CD4-positive, alpha-beta T cell treated with Interleukin-10 for 1 hour (primary cell): ENCODE measurements at regions not wholly inside any gene's neighbourhood (a gene's known extent, or its start where the extent isn't known, plus 50 kb on each side); places are given as distances from the start of the nearest gene placed in this dataset.
"Not testable (repeated sequence)": the region's sequence is repeated elsewhere in the genome, so short reads cannot be mapped to it uniquely, and the experiment has no call there.

Experiments used
- DNase-seq: peaks from one replicate; pipeline ENCODE4 v3.0.0-alpha.2; 2020

DNA sequence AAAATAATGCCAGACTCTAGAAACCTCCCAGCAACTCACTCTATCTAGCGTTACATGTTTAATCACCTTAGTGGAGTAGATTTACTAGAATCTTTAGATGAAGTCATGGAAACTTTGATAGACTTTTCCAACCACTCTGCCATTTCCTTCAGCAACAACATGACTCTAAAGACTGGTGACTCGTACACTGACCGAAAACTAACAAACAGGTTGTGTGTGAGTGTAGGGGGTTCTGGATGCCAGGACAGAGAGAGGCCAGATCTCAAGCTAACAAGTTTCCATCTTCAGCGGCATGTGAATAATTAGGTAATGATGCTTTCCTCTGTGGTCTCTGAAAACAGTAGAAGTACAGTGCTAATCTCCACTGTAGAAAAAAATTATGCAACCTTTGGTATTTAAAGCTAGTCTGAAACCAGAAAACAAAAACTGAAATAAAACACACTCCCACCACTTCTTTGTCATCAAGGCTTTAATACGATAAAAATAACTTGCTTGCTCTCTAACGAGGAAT, 286.4 kb downstream of the PRDM5 start:
- DNase-seq = no peak

- DNase-seq = no peak
Observed at GRCh38 chr4:120633810-120634209, 288.7 kb downstream of the PRDM5 start.

GRCh38 chr4:120630427-120630826, 292.1 kb downstream of the PRDM5 start:
- DNase-seq = no peak

GRCh38 chr4:120629546-120630108, 292.9 kb downstream of the PRDM5 start:
- DNase-seq = no peak

DNA sequence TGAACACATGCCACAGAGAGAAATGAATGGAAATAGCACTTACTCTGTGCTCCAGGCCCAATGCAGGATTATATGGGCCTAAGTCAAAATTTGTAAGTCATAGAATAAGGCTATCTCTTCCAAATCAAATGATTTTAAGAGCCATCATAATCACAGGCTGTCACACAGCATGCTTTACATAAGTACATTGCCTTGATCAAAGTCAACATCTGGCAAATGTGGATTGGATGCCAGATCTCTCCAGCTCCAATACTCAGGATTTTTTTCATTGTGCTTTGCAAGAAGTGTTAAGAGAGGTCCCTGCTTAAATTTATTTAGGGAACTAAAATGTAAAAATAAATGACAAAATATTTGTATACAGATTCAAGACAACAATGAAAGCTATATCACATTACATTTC, 299.9 kb downstream of the PRDM5 start:
- no peak for DNase-seq

GRCh38 chr4:120617171-120617570, 305.4 kb downstream of the PRDM5 start:
- no peak for DNase-seq

DNA sequence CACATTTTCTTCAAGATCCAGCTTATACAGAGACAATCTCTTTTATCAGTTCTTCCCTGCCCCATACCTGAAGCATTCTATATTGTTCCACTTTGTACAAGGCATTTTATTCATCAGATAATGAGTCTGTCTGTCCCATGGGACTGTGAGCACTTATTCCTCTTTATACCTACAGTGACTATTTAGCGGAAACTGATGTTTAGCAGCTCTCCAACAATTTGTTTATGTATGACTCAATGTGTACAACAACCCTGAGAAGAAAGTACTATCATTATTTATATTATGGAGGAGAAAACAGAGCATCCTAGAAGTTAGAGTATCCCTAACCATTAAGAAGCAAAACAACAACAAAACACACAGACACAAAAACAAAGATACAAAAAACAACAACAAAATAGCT, 306.5 kb downstream of the PRDM5 start:
- no peak for DNase-seq

DNA sequence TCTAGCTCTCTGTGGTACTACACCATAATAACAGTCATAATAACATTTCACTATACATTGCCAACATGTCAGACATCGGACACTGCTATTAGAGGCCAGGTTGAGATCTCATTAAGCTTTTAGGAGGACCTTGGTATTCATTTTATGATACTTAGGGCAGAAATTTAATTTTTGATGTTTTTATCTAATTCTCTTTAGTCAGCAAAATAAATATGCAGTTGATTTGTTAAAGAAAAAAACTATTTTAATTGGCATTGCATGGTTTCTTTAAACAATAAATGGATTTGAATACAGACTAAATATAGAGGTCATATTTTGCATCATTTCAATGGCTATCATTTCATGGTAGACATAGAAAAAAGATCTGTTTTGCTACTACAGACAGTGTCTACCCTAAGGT, 308.7 kb downstream of the PRDM5 start:
- DNase-seq = no peak

- no peak for DNase-seq
Observed at GRCh38 chr4:120611092-120611491, 311.4 kb downstream of the PRDM5 start.

DNA sequence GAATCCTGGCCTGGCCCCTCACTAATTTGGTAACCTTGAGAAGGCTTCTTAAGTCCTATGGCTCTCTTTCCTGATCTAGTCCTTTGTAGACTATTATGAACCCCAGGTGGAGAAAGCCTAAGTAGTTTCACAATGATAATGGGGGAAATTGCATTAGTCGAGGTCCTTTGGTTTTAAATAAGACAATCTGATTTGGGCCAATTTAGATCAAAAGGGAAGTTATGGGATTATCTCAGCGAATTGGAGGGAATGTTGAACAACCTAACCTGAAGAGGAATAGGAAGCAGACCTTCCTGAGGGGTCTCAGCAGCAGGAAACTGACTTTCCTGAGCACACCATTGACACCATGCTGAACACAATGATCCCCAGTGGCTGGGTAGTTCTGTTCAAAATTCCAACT, 331.5 kb downstream of the PRDM5 start:
- no peak for DNase-seq

GRCh38 chr4:120589787-120590186, 332.7 kb downstream of the PRDM5 start:
- no peak for DNase-seq

GRCh38 chr4:120568731-120569130, 353.8 kb downstream of the PRDM5 start:
- no peak for DNase-seq

- DNase-seq = no peak
Observed at GRCh38 chr4:120561648-120562047, 360.9 kb downstream of the PRDM5 start.

- DNase-seq = no peak
Observed at GRCh38 chr4:120557372-120557771, 365.2 kb downstream of the PRDM5 start.

- no peak for DNase-seq
Observed at GRCh38 chr4:120555058-120555457, 367.5 kb downstream of the PRDM5 start.

DNA sequence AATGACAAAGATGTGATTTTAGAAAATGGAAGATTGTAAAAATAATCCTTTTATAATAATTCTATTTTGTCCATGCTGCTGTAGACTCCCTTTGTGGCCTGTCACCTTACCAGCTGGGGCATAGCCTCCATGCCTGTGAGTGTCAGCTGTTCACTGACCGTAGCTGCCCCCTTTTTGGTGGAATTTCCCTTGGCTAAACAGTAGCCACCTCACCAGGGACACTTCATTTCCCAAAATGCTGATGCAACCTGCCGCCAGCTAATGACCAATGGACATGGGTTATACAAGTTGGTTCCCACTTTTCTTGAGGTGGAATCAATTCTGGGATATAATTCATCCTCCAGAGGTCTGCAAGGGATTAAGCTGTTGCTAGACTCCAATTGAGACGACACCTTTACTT, 368.4 kb downstream of the PRDM5 start:
- DNase-seq = no peak

DNA sequence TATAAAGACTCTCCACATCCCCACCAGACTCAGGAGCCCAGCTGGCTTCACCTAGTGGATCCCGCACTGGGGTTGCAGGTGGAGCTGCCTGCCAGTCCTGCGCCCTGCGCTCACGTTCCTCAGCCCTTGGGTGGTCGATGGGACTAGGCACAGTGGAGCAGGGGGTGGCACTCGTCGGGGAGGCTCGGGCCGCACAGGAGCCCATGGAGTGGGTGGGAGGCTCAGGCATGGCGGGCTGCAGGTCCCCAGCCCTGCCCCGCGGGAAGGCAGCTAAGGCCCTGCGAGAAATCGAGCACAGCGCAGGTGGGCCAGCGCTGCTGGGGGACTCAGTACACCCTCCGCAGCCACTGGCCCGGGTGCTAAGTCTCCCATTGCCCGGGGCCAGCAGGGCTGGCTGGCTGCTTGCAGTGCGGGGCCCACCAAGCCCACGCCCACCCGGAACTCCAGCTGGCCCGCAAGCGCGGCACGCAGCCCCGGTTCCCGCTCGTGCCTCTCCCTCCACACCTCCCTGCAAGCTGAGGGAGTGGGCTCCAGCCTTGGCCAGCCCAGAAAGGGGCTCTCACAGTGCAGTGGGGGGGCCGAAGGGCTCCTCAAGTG, 371.8 kb downstream of the PRDM5 start:
- DNase-seq = not testable (repeated sequence)

DNA sequence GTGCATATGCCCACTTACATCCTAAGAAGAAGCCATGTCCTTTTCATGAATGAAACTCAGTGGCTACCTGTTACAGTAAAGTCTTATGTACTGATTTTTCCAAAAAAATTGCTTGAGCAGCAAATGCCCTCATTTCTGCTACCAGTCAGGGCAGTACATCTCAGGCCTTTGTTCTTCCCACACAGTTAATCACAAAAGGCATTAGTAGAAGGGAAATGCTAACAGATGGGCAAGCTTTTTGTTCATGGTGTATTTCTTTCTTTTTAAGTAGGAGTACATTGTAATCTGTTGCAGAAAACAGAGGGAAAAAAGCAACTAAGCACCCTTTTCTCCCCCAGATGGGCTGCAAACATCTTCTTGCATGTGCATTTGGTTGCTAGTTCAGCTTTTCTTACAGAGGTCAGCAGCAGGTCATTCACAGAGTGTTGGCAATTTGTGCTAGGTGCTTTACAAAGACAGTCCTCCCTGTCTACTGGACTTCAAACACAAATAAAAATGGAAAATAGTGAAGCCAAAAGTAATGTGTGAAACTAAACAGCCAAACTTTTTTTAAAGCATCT, 373.4 kb downstream of the PRDM5 start:
- DNase-seq = no peak

GRCh38 chr4:120545391-120545790, 377.1 kb downstream of the PRDM5 start:
- DNase-seq = no peak

DNA sequence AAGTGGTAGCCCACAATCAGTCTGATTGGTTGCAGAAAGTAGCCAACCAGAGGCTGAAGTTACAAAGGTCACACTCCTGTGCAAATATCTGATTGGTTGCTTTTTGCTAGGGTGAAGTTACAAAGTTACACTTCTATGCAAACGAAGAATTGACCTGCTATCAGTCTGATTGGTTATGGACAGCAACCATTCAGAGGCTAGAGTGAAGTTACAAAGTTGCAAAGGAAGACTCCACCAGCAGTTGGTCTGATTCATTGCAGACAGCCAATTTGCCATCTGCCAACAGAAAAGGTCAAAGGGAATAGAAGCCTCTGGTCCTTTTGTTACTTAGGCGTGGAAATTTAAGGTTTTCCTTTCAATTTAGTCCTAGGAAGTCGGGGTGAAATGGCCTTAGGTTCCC, 377.7 kb downstream of the PRDM5 start:
- DNase-seq = no peak

DNA sequence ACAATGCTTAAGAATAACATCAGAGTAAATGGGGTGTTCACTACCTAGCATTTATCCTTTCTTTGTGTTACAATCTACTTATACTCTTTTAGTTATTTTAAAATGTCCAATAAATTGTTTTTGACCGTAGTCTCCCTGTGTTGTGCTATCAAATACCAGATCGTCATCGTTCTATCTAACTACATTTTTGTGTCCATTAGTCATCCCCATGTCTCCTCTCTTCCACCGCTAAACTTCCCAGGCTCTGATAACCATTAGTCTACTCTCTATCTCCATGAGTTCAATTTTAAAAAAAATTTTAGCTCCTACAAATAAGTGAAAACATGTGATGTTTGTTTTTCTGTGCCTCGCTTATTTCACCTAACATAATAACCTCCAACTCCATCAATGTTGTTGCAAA, 381.9 kb downstream of the PRDM5 start:
- no peak for DNase-seq

DNA sequence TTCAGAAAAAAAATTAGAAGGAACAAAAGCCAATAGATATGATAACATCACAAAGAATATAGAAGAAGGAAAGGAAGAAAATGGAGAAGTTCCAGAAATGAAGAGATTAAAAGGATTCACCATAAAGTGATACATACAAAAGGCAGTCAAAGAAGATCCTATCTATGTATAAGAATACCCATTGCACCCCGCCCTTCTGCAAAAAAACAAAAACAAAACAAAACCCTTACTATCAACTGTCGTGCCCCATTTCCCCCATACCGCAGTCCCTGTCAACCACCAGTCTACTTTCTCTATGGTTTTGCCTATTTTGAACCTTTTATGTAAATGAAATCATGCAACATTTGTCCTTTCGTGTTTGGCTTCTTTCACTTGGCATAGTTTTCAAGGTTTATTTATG, 385.6 kb downstream of the PRDM5 start:
- DNase-seq = no peak

GRCh38 chr4:120528428-120528827, 394.1 kb downstream of the PRDM5 start:
- no peak for DNase-seq

DNA sequence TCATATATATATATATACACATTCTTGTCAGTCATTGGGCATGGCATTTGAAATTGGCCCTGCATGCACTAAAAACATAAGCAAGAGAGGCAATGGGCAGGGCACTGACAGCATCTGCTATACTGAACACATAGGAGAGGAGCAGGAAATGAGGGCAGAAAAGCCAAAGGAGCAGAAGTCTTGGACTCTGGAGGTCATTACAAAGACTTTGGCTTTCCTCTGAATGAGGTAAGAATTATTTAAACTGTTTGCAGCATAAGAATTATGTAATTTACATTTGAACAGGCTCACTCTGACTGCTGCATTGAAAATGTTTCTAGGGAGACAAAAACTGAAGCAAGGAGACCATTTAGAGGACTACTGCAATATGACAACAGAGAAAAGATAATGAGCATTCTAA, 396.5 kb downstream of the PRDM5 start:
- no peak for DNase-seq

DNA sequence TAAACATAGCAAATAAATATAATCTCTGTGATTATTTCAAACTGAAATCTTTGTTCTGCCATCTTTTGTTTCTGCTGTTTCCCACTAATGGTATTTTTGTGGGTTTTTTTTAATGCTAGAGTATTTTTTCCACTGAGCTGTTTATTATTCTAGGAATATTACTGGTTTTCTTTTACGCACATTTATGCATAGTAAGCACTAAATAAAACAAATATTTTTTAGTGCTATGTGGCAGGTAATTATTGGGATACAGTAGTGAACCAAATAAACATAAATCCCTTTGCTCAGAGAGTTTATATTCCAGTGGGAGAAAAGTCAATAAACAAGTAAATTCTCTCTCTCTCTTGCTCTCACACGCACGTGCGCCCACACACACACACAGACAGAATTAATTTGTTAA, 397.4 kb downstream of the PRDM5 start:
- no peak for DNase-seq
